H9 (cell line): ENCODE measurements at regions not wholly inside any gene's neighbourhood (a gene's known extent, or its start where the extent isn't known, plus 50 kb on each side); places are given as distances from the start of the nearest gene placed in this dataset.
"Not testable (repeated sequence)": the region's sequence is repeated elsewhere in the genome, so short reads cannot be mapped to it uniquely, and the experiment has no call there.

ENCODE experiments used
- DNase-seq: peaks from one replicate; pipeline ENCODE4 v3.0.0-alpha.2; 2017
- H2AFZ ChIP-seq: one replicate; pipeline ENCODE4 v1.6.1; 2013; ENCODE audit warnings: mild to moderate bottlenecking, low read length, control low read depth, moderate library complexity
- H2AK5ac ChIP-seq: 2 replicates; pipeline ENCODE4 v1.6.1; 2013; ENCODE audit warnings: low read length, control low read depth, mixed read lengths; ENCODE audit not compliant: insufficient read length
- H2BK120ac ChIP-seq: one replicate; pipeline ENCODE4 v1.6.1; 2013; ENCODE audit warnings: low read depth, mild to moderate bottlenecking, low read length, control low read depth, inconsistent platforms; ENCODE audit not compliant: poor library complexity, severe bottlenecking
- H2BK12ac ChIP-seq: 2 replicates; pipeline ENCODE4 v1.6.1; 2013; ENCODE audit warnings: low read length, control low read depth, mixed read lengths, low read depth; ENCODE audit not compliant: insufficient read length
- H2BK15ac ChIP-seq: 2 replicates; pipeline ENCODE4 v1.6.1; 2013; ENCODE audit warnings: low read depth, low read length, control low read depth
- H2BK20ac ChIP-seq: one replicate; pipeline ENCODE4 v1.6.1; 2013; ENCODE audit warnings: low read depth, mild to moderate bottlenecking, low read length, control low read depth, inconsistent platforms; ENCODE audit not compliant: poor library complexity, severe bottlenecking
- H2BK5ac ChIP-seq: 2 replicates; pipeline ENCODE4 v1.6.1; 2013; ENCODE audit warnings: low read length, control low read depth, mixed read lengths; ENCODE audit not compliant: insufficient read length
- H3K14ac ChIP-seq: 2 replicates; pipeline ENCODE4 v1.6.1; 2013; ENCODE audit warnings: low read length, control low read depth; ENCODE audit not compliant: insufficient read depth
- H3K18ac ChIP-seq: 2 replicates; pipeline ENCODE4 v1.6.1; 2013; ENCODE audit warnings: low read depth, mild to moderate bottlenecking, mixed read lengths, low read length, control low read depth; ENCODE audit not compliant: insufficient read length
- H3K23ac ChIP-seq: 2 replicates; pipeline ENCODE4 v1.6.1; 2013; ENCODE audit warnings: low read length, control low read depth, mixed read lengths, low read depth; ENCODE audit not compliant: insufficient read length
- H3K23me2 ChIP-seq: 2 replicates; pipeline ENCODE4 v1.6.1; 2013; ENCODE audit warnings: low read depth, mild to moderate bottlenecking, mixed read lengths, low read length, control low read depth; ENCODE audit not compliant: insufficient read length, poor library complexity, severe bottlenecking
- H3K27ac ChIP-seq: 2 replicates; pipeline ENCODE4 v1.5.1; 2013; ENCODE audit warnings: low read length, control low read depth, mixed read lengths, low read depth; ENCODE audit not compliant: insufficient read length
- H3K27me3 ChIP-seq: 2 replicates; pipeline ENCODE4 v1.6.1; 2013; ENCODE audit warnings: low read length, control low read depth, inconsistent platforms; ENCODE audit not compliant: insufficient read depth
- H3K4ac ChIP-seq: 2 replicates; pipeline ENCODE4 v1.6.1; 2013; ENCODE audit warnings: low read depth, mild to moderate bottlenecking, control low read depth, inconsistent platforms, low read length, moderate library complexity
- H3K4me1 ChIP-seq: 2 replicates; pipeline ENCODE4 v1.6.1; 2013; ENCODE audit warnings: low read length, control low read depth, inconsistent platforms; ENCODE audit not compliant: insufficient read depth
- H3K4me2 ChIP-seq: 2 replicates; pipeline ENCODE4 v1.6.1; 2013; ENCODE audit warnings: low read length, control low read depth, mixed read lengths; ENCODE audit not compliant: insufficient read length, insufficient read depth
- H3K56ac ChIP-seq: 2 replicates; pipeline ENCODE4 v1.6.1; 2013; ENCODE audit warnings: low read depth, mild to moderate bottlenecking, mixed read lengths, low read length, control low read depth; ENCODE audit not compliant: insufficient read length
- H3K79me1 ChIP-seq: 2 replicates; pipeline ENCODE4 v1.6.1; 2013; ENCODE audit warnings: low read depth, mild to moderate bottlenecking, moderate library complexity, low read length, control low read depth, inconsistent platforms; ENCODE audit not compliant: insufficient read depth, poor library complexity, severe bottlenecking
- H3K79me2 ChIP-seq: 2 replicates; pipeline ENCODE4 v1.6.1; 2013; ENCODE audit warnings: low read length, control low read depth, inconsistent platforms; ENCODE audit not compliant: insufficient read depth
- H3K9ac ChIP-seq: 2 replicates; pipeline ENCODE4 v1.6.1; 2013; ENCODE audit warnings: low read length, control low read depth, mixed read lengths; ENCODE audit not compliant: insufficient read length; ENCODE audit errors: extremely low read depth
- H3K9me3 ChIP-seq: one replicate; pipeline ENCODE4 v1.6.1; 2013; ENCODE audit warnings: low read depth, low read length, inconsistent platforms; ENCODE audit not compliant: control insufficient read depth
- H3T11ph ChIP-seq: one replicate; pipeline ENCODE4 v1.6.1; 2013; ENCODE audit warnings: mild to moderate bottlenecking, low read length, control low read depth, inconsistent platforms
- H4K20me1 ChIP-seq: one replicate; pipeline ENCODE4 v1.6.1; 2013; ENCODE audit not compliant: control insufficient read depth, insufficient read length, insufficient read depth
- H4K5ac ChIP-seq: 2 replicates; pipeline ENCODE4 v1.6.1; 2013; ENCODE audit warnings: low read depth, mild to moderate bottlenecking, mixed read lengths, low read length, control low read depth; ENCODE audit not compliant: insufficient read length
- H4K8ac ChIP-seq: replicated peaks from 2 replicates; pipeline ENCODE4 v1.6.1; 2013; ENCODE audit warnings: low read length, control low read depth, mixed read lengths, low read depth; ENCODE audit not compliant: insufficient read length
- H4K91ac ChIP-seq: 2 replicates; pipeline ENCODE4 v1.6.1; 2013; ENCODE audit warnings: low read depth, mild to moderate bottlenecking, moderate library complexity, mixed read lengths, low read length, control low read depth; ENCODE audit not compliant: insufficient read length
- H3K27ac Mint-ChIP-seq, 3 experiments: 2 replicates in 2 of 3; 3 replicates in 1 of 3; pipeline ENCODE4 v1.8.0; 2020 to 2021; ENCODE audit warnings: mixed read lengths in 3 of 3, mild to moderate bottlenecking in 1 of 3, moderate library complexity in 1 of 3
- H3K27me3 Mint-ChIP-seq: 2 replicates; pipeline ENCODE4 v1.8.0; 2021; ENCODE audit warnings: low read depth, mild to moderate bottlenecking, moderate library complexity, mixed read lengths
- H3K36me3 Mint-ChIP-seq, 3 experiments: 2 replicates in 2 of 3; 3 replicates in 1 of 3; pipeline ENCODE4 v1.8.0; 2020 to 2021; ENCODE audit warnings: low read depth in 3 of 3, mixed read lengths in 3 of 3; ENCODE audit not compliant: insufficient read depth in 1 of 3
- H3K4me1 Mint-ChIP-seq, 2 experiments: 2 replicates each; pipeline ENCODE4 v1.8.0; 2020; ENCODE audit warnings: mixed read lengths in 2 of 2
- H3K4me3 Mint-ChIP-seq, 2 experiments: 2 replicates in 1 of 2; 3 replicates in 1 of 2; pipeline ENCODE4 v1.8.0; 2020 to 2021; ENCODE audit warnings: mild to moderate bottlenecking in 2 of 2, mixed read lengths in 2 of 2, moderate library complexity in 1 of 2
- H3K9me3 Mint-ChIP-seq, 2 experiments: 2 replicates in 1 of 2; 3 replicates in 1 of 2; pipeline ENCODE4 v1.8.0; 2020; ENCODE audit warnings: mild to moderate bottlenecking in 2 of 2, mixed read lengths in 2 of 2, moderate library complexity in 1 of 2
- CTCF ChIP-seq: fragments of 200-600 bp; sonication (generic); conservative IDR thresholded peaks from 3 replicates; pipeline ENCODE4 v1.8.0; 2021; ENCODE audit warnings: antibody characterized with exemption, mild to moderate bottlenecking
- WGBS: extraction: QIAGEN DNeasy Blood & Tissue Kit; methylation state at CpG from one replicate; pipeline ENCODE4 v1.1.7; 2013; ENCODE audit warnings: missing lambda C conversion rate, low lambda C conversion rate, mixed read lengths; ENCODE audit not compliant: insufficient read length; ENCODE audit errors: extremely low coverage; 5-methylcytosine and 5-hydroxymethylcytosine counted together

GRCh38 chr10:23793577-23793976 lies 354.7 kb downstream of the OTUD1 start:
- Mint-ChIP-seq H3K36me3 (no peaks in the 10 kb centered on the region), H3K27me3 (no peaks in the 10 kb centered on the region), H3K9me3 (no peaks in the 10 kb centered on the region), H3K4me1 (no peaks in the 10 kb centered on the region), H3K27ac (peak overlapping the region in 1 of 3 experiments; percentile 42; a peak in 1 of 7 replicates), H3K4me3 (no peak overlapping the region)
- no peak overlapping the region for H3K14ac ChIP-seq
- no peak overlapping the region for H3K9ac ChIP-seq
- H2BK15ac ChIP-seq = no peak overlapping the region
- WGBS = no CpG with 5 or more reads among the region's 4 CpGs
- H3K4me1 ChIP-seq = no peaks in the 10 kb centered on the region
- no peak overlapping the region for H2BK12ac ChIP-seq
- H2AFZ ChIP-seq = no peak overlapping the region
- H3K18ac ChIP-seq = no peak overlapping the region
- H3K56ac ChIP-seq = no peak overlapping the region
- no peak overlapping the region for H4K8ac ChIP-seq
- H3K4me2 ChIP-seq = no peak overlapping the region
- no peak overlapping the region for H4K5ac ChIP-seq
- H3K23ac ChIP-seq = no peak overlapping the region
- DNase-seq = no peak
- H3K79me1 ChIP-seq = no peaks in the 10 kb centered on the region
- no peaks in the 10 kb centered on the region for H3K9me3 ChIP-seq
- H3T11ph ChIP-seq = no peak overlapping the region
- H2BK120ac ChIP-seq = no peak overlapping the region
- H3K79me2 ChIP-seq = no peaks in the 10 kb centered on the region
- H2BK5ac ChIP-seq = no peak overlapping the region
- no peak overlapping the region for H3K27ac ChIP-seq
- no peaks in the 10 kb centered on the region for H3K23me2 ChIP-seq
- no peak overlapping the region for H4K91ac ChIP-seq
- TF ChIP-seq CTCF = no peak
- no peak overlapping the region for H2AK5ac ChIP-seq
- no peaks in the 10 kb centered on the region for H3K27me3 ChIP-seq
- no peak overlapping the region for H2BK20ac ChIP-seq
- no peaks in the 10 kb centered on the region for H4K20me1 ChIP-seq
- no peak overlapping the region for H3K4ac ChIP-seq

GRCh38 chr10:23797452-23797851 lies 358.6 kb downstream of the OTUD1 start:
- not testable (repeated sequence) for H3K4me2 ChIP-seq, H4K8ac ChIP-seq, DNase-seq, H2BK12ac ChIP-seq, H3K23me2 ChIP-seq, H3K4me1 ChIP-seq, H3K4ac ChIP-seq, H3K9me3 ChIP-seq, H3K56ac ChIP-seq, H4K20me1 ChIP-seq, H3K27ac Mint-ChIP-seq, H3K27ac ChIP-seq, H3K36me3 Mint-ChIP-seq, H3K18ac ChIP-seq, H2BK120ac ChIP-seq, H3K79me1 ChIP-seq, H3K79me2 ChIP-seq, H3T11ph ChIP-seq, H3K9me3 Mint-ChIP-seq, H2AFZ ChIP-seq, H2BK5ac ChIP-seq, H2BK15ac ChIP-seq, H3K27me3 Mint-ChIP-seq, H3K23ac ChIP-seq, H3K4me1 Mint-ChIP-seq, H4K91ac ChIP-seq, H3K14ac ChIP-seq, H3K9ac ChIP-seq, H3K27me3 ChIP-seq, H2BK20ac ChIP-seq, H2AK5ac ChIP-seq, H4K5ac ChIP-seq, H3K4me3 Mint-ChIP-seq
- WGBS = no CpG with 5 or more reads among the region's 4 CpGs
